Heart left ventricle (tissue), 13 donors: ENCODE measurements at regions not wholly inside any gene's neighbourhood (a gene's known extent, or its start where the extent isn't known, plus 50 kb on each side); places are given as distances from the start of the nearest gene placed in this dataset.

Experiments
- POLR2A ChIP-seq, 2 donors: fragments of 450-650 bp; IDR thresholded peaks; one replicate each; pipeline ENCODE4 v1.6.1; 2017; ENCODE audit warnings: antibody characterized with exemption in 2 of 2, mild to moderate bottlenecking in 2 of 2, moderate library complexity in 2 of 2
- TF ChIP-seq, protein P1 (sequence below), 12 donors: fragments of 200-600 bp; sonication (generic) in 4 of 12; IDR thresholded peaks; one replicate each; pipeline versions ENCODE4 v1.5.0 to v1.8.0; 2018 to 2022; ENCODE audit warnings: antibody characterized with exemption in 12 of 12, mild to moderate bottlenecking in 5 of 12
- donor health status: ischemic (EF 13 %, LVEDD 7.1; RV severe dilation, severe dysfunction).
- donor health status: DM: no; HTN: yes; CAD: no.
- donor health status: DM: no; HTN: no; CAD: no.
- donor health status: ischemic (EF 25% LVEDD 6.9; RV normal size, moderate dysfunction).
- donor health status: ischemic (EF 25% LVEDD 5.7; RV mildly dilated, moderate dysfunction).
- donor health status: ischemic (EF 35%, LVEDD 5.7; RV mildly dilated, moderate dysfunction).
- donor health status: nonischemic (EF 11% LVEDD 7.7; RV severe dilation, severe dysfunction).
- donor health status: DM: yes; HTN: yes; CAD: no.
- donor health status: PGD.
- donor health status: ischemic (EF 29% LVEDD 5.4; RV normal size, mild dysfunction).
- donor health status: nonischemic (EF 23%, LVEDD 6.1; RV moderate dilation, normal function).

DNA sequence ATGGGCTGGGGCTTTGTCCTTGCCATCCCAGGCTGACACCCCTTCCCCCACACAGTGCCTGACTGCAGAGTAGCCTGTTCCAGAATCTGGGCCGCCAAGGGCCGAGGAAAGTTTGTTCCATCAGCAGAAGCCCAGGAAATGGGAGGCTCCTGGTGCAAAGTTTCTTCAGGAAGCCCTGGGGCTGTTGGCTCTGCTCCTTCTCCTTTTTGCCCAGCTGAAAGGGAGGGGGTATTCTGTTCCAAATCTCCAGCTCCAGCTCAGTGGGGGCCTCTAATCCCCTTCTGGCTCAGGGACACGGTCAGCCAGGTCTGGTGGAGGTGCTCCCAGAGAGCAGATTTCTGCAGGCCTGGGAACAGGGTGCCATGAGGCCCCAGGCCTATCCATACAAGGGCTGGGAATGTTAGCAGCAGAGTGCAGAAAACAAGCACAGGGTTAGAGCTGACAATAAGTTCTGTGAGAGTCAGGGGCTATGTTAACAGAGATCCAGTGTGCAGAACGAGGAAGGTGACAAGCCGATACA is 399.5 kb downstream of the RPS24 start:
- TF ChIP-seq, protein P1, sequence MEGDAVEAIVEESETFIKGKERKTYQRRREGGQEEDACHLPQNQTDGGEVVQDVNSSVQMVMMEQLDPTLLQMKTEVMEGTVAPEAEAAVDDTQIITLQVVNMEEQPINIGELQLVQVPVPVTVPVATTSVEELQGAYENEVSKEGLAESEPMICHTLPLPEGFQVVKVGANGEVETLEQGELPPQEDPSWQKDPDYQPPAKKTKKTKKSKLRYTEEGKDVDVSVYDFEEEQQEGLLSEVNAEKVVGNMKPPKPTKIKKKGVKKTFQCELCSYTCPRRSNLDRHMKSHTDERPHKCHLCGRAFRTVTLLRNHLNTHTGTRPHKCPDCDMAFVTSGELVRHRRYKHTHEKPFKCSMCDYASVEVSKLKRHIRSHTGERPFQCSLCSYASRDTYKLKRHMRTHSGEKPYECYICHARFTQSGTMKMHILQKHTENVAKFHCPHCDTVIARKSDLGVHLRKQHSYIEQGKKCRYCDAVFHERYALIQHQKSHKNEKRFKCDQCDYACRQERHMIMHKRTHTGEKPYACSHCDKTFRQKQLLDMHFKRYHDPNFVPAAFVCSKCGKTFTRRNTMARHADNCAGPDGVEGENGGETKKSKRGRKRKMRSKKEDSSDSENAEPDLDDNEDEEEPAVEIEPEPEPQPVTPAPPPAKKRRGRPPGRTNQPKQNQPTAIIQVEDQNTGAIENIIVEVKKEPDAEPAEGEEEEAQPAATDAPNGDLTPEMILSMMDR (IDR thresholded peaks at IDR 0.05): no peak
- no peak for TF ChIP-seq POLR2A (IDR thresholded peaks at IDR 0.05)
